Glomerular visceral epithelial cell (primary cell): ENCODE measurements at regions not wholly inside any gene's neighbourhood (a gene's known extent, or its start where the extent isn't known, plus 50 kb on each side); places are given as distances from the start of the nearest gene placed in this dataset.
"Not testable (repeated sequence)": the region's sequence is repeated elsewhere in the genome, so short reads cannot be mapped to it uniquely, and the experiment has no call there.

Source experiments
- DNase-seq: peaks from one replicate; pipeline ENCODE4 v3.0.0-alpha.2; 2016; ENCODE audit errors: extremely low spot score

DNA sequence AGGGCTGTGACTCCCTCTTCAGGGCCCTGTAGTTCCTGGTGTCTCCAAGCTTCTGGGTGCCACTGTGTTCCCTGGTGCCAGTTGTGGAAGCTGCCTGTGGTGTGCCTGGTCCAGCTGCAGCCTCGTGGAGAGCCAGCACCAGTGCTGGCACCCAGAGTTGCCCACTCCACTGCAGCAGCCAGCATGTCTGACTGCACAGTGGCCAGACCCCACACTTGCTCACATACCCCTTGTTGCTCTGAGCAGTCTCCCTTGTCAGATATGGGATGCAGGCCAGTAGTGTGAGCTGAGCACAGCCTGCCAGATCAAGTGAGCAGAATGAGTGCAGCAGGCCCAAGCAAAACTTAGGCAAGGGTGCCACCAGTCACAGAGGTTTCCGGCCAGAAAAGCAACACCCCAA lies 108.6 kb downstream of the ZMAT1 start:
- DNase-seq, result no peak

DNA sequence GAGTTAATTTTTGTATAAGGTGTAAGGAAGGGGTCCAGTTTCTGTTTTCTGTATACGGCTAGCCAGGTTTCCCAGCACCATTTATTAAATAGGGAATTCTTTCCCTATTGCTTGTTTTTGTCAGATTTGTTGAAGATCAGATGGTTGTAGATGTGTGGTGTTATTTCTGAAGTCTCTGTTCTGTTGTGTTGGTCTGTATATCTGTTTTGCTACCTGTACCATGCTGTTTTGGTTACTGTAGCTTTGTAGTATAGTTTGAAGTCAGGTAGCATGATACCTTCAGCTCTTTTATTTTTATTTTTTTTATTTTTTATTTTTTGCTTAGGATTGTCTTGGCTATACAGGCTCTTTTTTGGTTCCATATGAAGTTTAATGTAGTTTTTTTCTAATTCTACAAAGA lies 114.1 kb downstream of the ZMAT1 start:
- DNase-seq, result not testable (repeated sequence)

DNA sequence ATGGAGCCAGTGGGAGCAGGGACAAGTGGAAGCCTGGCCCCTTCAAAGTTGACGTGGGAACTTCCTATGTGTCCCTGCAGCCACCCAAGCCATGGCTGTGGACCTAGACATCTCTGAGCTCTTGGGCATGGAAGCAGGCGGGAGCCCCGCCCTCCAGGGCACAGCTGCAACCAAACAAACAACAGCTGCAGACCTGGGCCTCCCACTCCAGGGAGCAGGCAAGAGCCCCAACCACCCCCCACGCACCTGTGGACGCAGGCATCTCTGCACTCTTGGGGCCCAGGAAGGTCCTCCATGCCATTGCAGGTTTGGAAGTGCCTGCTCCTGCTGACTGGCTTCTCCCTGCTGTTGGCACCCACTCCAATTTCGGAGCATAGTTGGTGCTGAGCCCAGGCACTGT lies 118.6 kb downstream of the ZMAT1 start:
- DNase-seq, result no peak

DNA sequence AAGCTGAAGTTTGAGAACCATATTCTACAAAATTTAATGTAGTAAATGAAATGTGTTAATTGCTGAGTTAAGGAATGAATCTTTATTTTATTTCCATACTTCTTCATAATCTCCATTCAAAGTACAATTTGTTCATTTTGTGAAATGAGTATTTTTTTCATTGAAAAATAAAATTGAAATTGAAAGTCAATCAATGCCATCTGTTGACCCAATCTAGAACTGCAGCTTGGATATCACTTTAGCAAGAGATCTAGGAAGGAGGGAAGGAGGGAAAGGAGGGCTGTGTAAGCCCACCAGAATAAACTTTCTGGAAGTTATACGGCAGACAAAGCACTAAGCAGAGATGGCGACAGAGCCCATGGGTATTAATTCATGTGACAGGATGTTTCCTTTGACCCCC lies 128.4 kb downstream of the ZMAT1 start:
- DNase-seq, result peak; percentile 1

DNA sequence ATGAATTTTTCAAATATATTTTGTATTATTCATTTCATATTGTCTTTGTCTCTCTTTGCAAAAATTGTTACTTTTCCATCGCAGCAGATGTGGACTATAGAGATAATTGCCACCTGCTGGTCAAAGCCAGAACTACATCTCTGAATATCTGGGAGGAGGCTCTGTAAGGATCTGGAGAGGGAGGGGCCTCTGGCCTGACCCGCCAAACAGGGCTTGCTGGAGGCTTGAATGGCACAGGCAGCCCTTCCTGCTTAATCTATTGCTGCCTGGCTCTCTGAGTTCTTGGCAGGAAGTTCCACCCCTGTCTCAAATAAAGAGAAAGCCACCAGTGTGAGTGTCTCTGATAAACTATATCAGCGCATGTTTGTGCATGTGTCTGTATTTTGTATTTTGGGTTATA lies 132.4 kb downstream of the ZMAT1 start:
- peak; percentile 78 for DNase-seq

DNA sequence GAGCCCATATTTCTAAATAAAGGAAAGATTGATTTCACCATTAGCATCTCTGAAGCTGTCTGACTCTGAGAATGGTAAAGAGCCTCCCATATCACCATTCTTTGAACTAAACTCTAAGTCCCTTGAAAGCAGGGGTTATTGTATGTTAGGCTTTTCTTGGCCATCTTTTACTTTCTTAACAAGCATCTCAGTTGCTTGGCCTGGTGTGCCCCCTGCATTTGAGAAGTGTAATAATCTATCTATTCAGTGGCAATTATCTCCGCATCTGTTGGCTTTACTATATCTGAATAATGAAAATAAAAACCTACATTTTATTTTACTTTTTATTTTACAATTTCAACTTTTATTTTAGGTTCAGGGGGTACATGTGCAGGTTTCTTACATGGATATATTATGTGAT lies 128.3 kb upstream of the ARMCX2 start:
- DNase-seq, result no peak

GRCh38 chrX:101785142-101785541 lies 125.5 kb upstream of the ARMCX2 start:
- DNase-seq, result no peak

DNA sequence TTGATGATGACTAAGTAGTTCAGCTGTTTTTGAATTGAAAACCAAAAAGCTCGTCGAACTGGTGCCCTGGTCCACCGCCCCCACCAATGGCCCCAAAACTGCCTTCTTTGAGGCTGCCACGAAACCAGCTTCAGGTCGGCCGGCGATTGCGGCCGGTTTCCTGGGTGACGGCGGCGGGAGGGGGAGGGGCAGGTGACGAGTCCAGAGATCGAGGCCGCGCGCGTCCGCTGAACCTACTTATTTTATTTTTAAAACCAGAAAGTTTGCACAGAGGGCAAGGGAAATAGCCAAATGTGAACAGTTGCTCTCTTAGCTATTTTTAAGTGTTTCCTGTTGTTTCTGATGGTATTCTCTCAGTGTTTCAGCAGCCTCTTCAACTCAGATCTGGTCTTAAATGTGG lies 120.8 kb upstream of the ARMCX2 start:
- DNase-seq, result not testable (repeated sequence)

DNA sequence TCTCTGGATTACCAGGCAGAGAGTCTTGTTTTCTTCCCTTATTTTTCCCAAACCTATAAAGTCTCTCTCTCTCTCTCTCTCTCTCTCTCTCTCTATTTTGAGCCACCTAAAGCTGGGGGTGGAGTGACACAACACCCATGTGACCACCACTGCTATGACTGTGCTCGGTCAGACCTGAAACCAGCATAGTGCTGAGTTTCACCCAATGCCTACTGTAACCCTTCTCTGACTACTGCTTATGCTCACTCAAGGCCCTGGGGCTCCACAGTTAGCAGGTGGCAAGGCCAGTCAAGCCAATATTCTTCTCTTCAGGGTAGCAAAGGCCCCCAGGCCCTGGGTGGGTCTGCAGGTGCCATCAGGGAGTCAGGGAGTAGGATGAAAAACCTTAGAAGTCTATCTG lies 114.7 kb upstream of the ARMCX2 start:
- DNase-seq, result no peak

- DNase-seq, result no peak
These were observed 104.9 kb upstream of the ARMCX2 start for GRCh38 chrX:101764538-101764937.

DNA sequence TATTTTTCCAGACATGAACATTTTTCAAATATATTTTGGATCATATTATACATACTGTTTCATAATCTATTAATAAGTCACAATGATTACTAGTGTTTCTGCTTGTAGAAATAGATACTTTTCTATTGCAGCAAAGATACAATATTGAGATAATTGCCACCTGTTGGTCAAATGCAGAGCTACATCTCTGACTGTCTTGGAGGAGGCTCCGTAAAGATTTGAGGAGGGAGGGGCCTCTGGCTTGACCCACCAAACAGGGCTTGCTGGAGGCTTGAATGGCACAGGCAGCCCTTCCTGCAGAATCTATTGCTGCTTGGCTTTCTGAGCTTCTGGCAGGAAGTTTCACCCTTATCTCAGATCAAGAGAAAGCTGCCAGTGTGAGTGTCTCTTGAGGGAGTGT lies 99.3 kb upstream of the ARMCX2 start:
- peak; percentile 23 for DNase-seq

GRCh38 chrX:101750744-101751143 lies 91.1 kb upstream of the ARMCX2 start:
- DNase-seq, result no peak

DNA sequence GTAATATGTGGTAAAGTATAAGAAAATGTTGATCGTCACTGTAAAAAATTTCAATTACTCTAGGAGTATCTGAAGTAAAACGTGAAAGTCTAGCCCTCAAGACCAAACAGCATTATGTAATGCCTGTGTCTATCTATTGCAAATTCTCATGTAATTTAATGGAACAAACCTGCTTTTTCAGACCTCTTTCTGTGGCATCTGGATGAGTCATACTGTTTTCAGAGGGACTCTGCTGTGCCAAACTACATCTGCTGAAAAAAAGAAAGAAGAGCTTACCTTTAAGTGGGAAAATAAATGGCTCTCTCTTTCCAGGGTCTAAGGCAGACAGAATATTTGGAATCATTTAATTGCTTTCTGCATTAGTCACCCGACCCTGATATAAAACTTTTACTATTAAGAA lies 89.8 kb upstream of the ARMCX2 start:
- no peak for DNase-seq

GRCh38 chrX:101745046-101745445 lies 85.4 kb upstream of the ARMCX2 start:
- no peak for DNase-seq

DNA sequence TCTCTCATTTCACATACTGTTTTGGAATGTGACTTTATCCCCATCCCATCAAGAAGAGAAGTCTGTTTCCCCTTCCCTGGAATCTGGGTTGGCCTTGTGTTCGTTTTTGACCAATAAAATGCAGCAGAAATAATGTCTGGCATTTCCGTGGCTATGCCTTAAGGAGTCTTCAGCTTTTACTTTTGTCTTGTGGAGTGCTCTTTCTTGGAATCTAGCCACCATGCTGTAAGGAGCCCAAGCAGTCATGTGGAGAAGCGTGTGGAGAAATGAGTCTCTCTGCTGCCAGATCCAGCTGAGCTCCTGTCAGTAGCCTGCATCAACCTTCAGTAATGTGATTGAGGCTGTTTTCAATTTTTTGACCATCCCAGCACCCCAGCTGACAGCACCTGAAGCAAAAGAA lies 84.4 kb upstream of the ARMCX2 start:
- DNase-seq, result no peak

DNA sequence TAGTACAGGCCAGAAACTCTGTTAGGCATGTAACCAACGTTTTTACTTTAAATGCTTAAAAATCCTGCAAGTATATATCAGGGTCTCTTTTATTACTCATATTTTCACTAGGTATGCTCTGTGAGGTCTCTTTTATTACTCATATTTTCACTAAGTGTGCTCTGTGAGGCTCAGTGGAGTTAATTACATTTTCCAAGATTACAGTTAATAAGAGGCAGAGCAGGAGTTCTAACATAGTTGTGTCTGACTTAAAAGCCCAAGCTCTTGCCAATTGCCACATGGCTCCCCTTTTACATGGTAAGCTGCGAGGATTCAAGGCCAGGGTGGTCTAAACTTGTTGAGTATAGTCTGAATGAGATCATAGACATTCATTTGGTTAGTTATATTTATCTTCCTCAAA lies 81.0 kb upstream of the ARMCX2 start:
- no peak for DNase-seq

DNA sequence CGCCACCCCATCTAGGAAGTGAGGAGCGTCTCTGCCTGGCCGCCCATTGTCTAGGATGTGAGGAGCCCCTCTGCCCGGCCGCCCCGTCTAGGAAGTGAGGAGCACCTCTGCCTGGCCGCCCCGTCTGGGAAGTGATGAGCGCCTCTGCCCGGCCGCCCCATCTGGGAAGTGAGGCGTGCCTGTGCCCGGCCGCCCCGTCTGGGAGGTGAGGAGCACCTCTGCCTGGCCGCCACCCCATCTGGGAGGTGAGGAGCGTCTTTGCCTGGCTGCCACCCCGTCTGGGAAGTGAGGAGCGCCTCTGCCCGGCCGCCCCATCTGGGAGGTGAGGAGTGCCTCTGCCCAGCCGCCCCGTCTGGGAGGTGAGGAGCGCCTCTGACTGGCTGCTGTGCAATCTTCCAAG lies 79.2 kb upstream of the ARMCX2 start:
- DNase-seq, result not testable (repeated sequence)

- not testable (repeated sequence) for DNase-seq
These were observed 78.8 kb upstream of the ARMCX2 start for GRCh38 chrX:101738411-101738810.

- no peak for DNase-seq
These were observed 77.0 kb upstream of the ARMCX2 start for GRCh38 chrX:101736651-101737050.

GRCh38 chrX:101732870-101733269 lies 73.2 kb upstream of the ARMCX2 start:
- no peak for DNase-seq

DNA sequence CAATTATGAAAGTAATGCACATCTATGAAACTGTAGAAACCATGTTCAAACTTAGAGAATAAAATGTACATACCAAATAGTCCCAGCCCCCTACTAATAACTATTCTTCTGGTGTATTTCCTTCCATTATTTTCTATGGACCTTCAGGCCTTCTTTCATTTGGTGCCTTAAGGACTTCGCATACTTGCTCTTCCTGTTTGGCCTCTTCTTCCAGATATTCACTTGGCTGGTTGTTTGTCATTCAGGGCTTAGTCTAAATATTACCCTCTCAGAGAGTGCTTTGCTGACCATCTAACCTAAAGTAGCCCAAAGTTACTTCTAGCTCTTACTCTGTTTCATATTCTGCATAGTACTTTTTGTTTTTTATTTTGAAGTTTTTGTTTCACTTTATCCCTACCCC lies 70.3 kb upstream of the ARMCX2 start:
- no peak for DNase-seq
